HG03558 (cell line): ENCODE measurements at regions not wholly inside any gene's neighbourhood (a gene's known extent, or its start where the extent isn't known, plus 50 kb on each side); places are given as distances from the start of the nearest gene placed in this dataset.

ENCODE experiments used
- ATAC-seq: cut with Tn5 transposase; IDR thresholded peaks from one replicate; pipeline ENCODE4 v1.9.1; 2021; ENCODE audit warnings: moderate number of reproducible peaks; ENCODE audit not compliant: unreplicated experiment; ENCODE audit errors: extremely low read depth

- ATAC-seq, result no peak
Observed at GRCh38 chr15:61798631-61799030, 261.6 kb downstream of the VPS13C start.

- ATAC-seq, result no peak
Observed at GRCh38 chr15:61796056-61796455, 264.2 kb downstream of the VPS13C start.

- no peak for ATAC-seq
Observed at GRCh38 chr15:61794881-61795280, 265.4 kb downstream of the VPS13C start.

GRCh38 chr15:61794276-61794675 lies 266.0 kb downstream of the VPS13C start:
- ATAC-seq, result no peak

GRCh38 chr15:61784734-61785133 lies 275.5 kb downstream of the VPS13C start:
- ATAC-seq, result no peak

GRCh38 chr15:61780278-61780980 lies 279.8 kb downstream of the VPS13C start:
- no peak for ATAC-seq

- ATAC-seq, result no peak
Observed at GRCh38 chr15:61777689-61778088, 282.6 kb downstream of the VPS13C start.

- no peak for ATAC-seq
Observed at GRCh38 chr15:61769557-61769956, 290.7 kb downstream of the VPS13C start.

- no peak for ATAC-seq
Observed at GRCh38 chr15:61768131-61768530, 292.1 kb downstream of the VPS13C start.

GRCh38 chr15:61764981-61765380 lies 295.3 kb downstream of the VPS13C start:
- no peak for ATAC-seq

GRCh38 chr15:61764141-61764540 lies 296.1 kb downstream of the VPS13C start:
- no peak for ATAC-seq

GRCh38 chr15:61762676-61763075 lies 297.6 kb downstream of the VPS13C start:
- no peak for ATAC-seq

- no peak for ATAC-seq
Observed at GRCh38 chr15:61759639-61760038, 300.6 kb downstream of the VPS13C start.

GRCh38 chr15:61756071-61756820 lies 304.0 kb downstream of the VPS13C start:
- no peak for ATAC-seq

- ATAC-seq, result no peak
Observed at GRCh38 chr15:61755467-61755866, 304.8 kb downstream of the VPS13C start.

GRCh38 chr15:61753018-61753710 lies 307.1 kb downstream of the VPS13C start:
- no peak for ATAC-seq

GRCh38 chr15:61752001-61752400 lies 308.2 kb downstream of the VPS13C start:
- ATAC-seq, result no peak

GRCh38 chr15:61750271-61751084 lies 309.8 kb downstream of the VPS13C start:
- ATAC-seq, result no peak

- ATAC-seq, result no peak
Observed at GRCh38 chr15:61749169-61749568, 311.1 kb downstream of the VPS13C start.

GRCh38 chr15:61748529-61748928 lies 311.7 kb downstream of the VPS13C start:
- ATAC-seq, result no peak
